ENCODE measurements at regions not wholly inside any gene's neighbourhood (a gene's known extent, or its start where the extent isn't known, plus 50 kb on each side); places are given as distances from the start of the nearest gene placed in this dataset.

DNA sequence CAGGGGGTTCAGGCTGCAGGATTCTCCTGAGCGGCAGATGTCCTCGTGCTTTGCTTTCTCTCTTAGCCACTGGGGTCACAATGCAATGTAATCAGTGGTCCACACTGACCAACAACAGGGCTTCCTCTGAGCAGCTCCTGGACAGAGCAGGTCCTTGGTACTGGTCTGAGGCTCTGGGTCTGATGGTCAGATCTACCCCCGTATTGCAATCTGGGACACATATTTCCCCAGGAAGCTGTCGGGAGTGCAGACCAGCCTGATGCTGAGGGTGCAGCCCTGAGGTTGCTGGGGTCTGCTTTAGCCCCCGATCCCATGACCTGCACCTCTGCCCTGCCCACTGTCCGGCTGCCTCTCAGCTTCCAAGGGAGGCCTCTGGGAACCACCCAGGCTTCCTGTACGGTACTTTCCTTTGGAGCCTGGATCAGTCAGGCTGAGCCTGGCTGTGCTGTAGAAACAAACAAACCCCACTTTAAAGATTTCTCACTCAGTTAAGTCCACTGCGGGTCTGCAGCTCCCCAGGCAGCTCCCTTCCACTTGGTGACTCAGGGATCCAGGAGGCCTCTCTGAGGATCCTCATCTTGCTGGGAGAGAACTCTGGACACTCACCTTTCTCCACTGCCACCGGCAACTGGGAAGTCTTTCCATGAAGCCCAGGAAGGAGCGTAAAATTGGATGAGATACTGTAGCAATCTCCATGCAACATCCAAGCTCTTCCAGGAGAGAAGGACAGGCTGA is 1046.6 kb downstream of the TBC1D22A start:
- DNase-seq, result no peak

- no peak for DNase-seq
These were observed 1045.8 kb downstream of the TBC1D22A start for GRCh38 chr22:47808236-47808635.

DNA sequence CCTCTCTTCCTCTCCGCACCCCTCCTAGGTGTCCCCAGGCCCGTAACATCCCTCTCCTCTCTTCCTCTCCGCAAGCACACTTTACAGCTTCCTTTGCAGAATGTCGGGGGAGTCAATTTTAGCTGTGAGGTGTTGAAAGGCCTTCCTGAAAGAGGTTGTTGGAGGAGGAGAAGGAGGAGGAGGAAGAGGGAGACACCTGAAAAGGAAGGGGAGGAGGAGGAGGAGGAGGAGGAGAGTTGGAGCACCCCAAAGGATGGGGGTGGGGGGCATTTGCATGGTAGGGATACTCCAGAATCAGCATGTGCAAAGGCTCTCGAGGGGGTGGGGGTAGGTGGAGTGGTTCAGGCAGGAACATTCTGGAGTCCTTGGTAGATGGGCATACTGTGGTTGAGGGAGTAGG is 1045.1 kb downstream of the TBC1D22A start:
- DNase-seq, result no peak

DNA sequence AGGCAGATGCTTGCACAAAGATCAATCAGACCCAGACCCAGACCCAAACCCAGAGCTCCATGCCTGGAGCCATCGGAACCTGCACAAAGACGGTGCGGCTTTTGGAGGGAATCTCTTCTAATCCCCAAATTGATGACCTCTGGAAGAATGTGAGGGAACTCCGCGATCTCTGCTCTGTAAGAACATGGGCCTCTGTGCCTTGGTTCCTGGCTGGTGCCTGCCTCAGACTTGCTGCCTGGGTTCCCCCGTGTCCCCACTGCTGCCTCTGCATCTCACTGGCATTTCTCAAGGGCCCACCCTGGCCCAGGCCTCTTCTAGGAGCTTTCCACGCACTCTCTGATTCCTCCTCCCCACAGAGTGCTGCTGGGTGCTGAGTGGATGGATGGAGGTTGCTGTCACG is 1044.4 kb downstream of the TBC1D22A start:
- DNase-seq, result no peak

GRCh38 chr22:47805394-47805935 is 1043.0 kb downstream of the TBC1D22A start:
- no peak for DNase-seq

GRCh38 chr22:47804281-47804680 is 1041.8 kb downstream of the TBC1D22A start:
- DNase-seq, result no peak

DNA sequence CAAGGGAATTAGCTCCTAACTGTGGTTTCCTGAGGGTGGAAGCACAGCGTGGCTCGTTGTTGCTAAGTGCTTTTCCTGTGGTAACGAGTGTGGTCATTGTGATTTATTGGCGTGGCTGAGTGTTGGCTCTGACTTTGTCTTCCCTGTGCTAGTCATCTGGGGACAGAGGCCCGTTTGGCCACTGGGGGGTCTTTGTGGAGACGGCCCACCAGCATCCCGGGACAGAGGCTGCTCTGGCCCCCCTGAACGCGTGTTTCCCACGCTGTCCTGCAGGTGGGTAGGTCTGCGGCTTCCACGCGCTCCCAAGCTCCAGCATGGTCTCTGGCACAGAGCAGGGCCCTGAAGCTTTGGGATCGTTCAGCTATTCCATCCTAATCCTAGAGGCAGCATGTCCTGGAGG is 1040.0 kb downstream of the TBC1D22A start:
- DNase-seq, result no peak

- no peak for DNase-seq
These were observed 1039.2 kb downstream of the TBC1D22A start for GRCh38 chr22:47801541-47802245.

GRCh38 chr22:47798229-47798628 is 1035.8 kb downstream of the TBC1D22A start:
- DNase-seq, result no peak

- no peak for DNase-seq
These were observed 1035.0 kb downstream of the TBC1D22A start for GRCh38 chr22:47797342-47797945.

- DNase-seq, result no peak
These were observed 1033.9 kb downstream of the TBC1D22A start for GRCh38 chr22:47796128-47796908.

DNA sequence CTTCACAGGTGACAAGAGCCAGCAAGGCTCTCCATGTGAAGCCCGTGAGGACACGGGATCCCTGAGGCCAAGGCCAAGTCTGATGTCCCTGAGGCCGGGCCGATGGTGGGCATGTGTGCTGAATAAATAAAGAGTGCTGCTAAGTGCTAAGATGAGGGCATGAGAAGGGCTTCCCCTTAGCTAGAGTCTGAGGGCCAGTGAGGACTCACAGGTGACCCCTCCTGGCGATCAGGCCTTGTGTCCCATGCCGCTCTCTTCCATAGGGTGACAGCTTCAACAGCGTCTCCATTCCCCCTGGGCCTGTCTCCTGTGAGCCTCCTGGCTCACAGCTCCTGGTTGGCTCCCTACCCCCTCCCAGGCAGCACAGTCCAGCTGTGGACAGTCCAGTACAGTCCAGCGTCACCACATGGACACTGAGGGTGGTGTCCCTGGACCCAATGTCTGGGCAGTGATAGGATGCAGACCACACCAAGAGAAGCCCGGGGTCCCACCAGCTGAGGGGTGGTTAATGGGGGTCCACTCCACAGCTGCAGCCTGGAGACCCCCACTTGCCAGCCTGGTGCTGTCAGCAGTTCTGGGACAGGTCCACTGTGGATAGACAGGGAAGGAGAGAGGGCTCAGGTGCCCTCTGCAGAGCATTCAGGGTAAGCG is 1033.2 kb downstream of the TBC1D22A start:
- no peak for DNase-seq

DNA sequence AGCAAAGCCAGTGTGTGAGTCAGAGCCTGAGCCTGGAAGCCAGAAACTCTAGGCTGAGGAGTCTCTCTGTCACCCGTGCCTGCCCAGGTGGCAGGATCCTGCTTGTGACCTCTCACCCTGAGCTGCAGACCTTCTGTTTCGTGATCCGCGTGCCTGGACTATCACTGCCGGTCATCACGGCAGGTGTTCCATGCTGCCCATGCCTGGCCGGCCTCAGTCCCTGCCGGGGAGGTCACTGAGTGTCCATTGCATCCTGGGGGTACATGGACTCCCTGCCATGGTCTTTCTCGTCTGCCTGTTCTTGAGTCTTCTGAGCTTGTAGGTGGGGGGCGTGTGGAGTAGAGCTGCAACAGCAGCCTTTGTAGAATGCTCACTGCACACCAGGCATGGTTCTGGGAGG is 1032.4 kb downstream of the TBC1D22A start:
- DNase-seq, result no peak

DNA sequence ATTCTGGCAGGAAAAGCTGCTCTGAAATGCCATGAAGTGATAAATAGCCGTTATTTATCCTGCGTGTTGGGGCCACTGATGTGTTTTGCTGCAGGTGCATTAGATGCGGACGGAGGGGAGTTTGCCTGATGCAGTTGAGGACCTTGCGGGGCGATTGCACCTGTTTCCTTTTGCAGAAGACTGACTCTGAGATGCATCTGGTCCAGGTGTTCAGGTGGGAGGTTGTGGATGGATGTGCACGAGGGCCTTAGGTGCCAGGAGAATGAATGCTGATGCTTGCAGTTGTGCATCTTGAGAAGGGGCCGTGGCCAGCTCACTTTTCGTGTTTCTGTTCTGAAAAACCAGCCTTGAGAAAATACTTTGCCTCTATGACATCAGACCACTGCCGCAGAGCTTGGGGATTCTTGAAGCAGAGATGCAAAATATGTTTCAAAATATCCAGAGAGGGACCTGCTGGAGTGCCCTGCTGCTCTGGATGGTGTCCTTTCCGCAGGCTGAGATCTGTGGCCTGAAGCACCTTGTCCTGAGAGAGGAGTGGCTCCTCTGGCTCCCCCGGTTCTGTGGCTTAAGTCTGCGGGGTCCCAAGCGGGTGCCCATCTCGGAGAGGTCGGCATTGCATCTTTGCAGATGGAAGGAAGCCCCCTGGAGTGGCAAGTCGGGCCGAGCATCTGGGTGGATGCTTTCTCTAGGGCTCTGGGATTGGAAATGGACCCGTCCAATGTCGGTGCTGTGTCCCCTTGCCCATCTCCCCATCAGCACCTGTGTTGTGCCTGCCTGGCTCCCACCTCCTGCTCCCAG is 1031.1 kb downstream of the TBC1D22A start:
- DNase-seq, result no peak

DNA sequence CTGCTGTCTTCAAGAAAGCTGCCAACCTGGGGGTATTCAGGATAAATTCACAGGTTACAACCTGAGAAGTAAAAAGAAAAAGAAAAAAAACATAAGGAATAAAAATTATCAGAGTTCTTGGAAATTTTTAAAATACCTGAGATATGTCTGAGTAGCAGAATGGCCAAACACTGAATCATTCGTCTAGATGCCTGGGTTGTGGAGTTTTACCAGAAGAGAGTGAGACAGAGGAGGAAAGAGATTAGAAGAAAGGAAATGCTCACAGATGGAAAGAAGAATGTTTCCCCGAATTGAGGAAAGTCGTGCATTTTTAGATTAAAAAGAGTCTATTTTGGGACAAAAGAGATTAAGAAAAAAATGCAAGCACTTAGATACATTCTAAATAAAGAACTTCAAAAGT is 1026.7 kb downstream of the TBC1D22A start:
- DNase-seq, result no peak

DNA sequence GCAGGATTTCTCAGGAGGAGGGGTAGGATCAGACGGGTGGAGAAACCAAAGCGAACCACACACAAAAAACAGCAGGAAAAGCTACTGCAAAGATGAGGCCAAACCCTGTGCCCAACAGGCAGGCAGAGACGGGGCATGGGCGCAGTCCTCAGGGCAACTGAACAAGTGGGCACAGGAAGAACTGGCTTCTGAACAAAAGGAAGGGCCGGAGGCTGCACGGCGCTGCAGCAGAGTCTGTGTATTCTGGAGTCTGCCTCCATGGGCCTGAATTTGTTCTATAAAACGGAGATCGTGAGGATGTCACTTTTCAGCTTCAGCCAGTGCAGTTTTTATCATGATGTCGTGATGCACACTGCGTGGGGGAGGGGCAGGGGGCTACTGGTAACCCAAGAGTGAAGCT is 1026.0 kb downstream of the TBC1D22A start:
- DNase-seq, result no peak

- DNase-seq, result no peak
These were observed 1025.2 kb downstream of the TBC1D22A start for GRCh38 chr22:47787501-47788227.

GRCh38 chr22:47786650-47787290 is 1024.3 kb downstream of the TBC1D22A start:
- no peak for DNase-seq

DNA sequence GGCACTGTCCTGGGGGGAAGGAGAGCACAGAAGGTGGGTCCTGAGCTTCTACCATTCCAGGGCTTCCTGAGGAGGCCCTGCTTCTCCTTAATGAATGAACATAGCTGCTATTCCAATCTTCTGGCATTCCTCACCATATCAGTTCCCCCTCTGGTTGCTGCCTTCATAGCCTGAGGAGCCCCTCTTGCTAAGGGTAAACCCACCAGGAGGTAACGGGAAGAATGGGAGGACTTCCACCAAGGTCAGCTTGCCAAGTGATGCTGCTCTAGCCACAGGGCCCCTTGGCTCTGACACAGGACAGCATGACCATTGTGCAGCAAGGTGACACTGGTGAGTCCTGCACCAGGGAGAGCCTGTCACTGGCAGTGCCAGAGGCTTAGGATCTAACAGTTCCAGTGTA is 1022.5 kb downstream of the TBC1D22A start:
- no peak for DNase-seq

GRCh38 chr22:47784367-47784983 is 1022.0 kb downstream of the TBC1D22A start:
- no peak for DNase-seq
